ENCODE measurements at regions not wholly inside any gene's neighbourhood (a gene's known extent, or its start where the extent isn't known, plus 50 kb on each side); places are given as distances from the start of the nearest gene placed in this dataset.

- TF ChIP-seq, protein P1, sequence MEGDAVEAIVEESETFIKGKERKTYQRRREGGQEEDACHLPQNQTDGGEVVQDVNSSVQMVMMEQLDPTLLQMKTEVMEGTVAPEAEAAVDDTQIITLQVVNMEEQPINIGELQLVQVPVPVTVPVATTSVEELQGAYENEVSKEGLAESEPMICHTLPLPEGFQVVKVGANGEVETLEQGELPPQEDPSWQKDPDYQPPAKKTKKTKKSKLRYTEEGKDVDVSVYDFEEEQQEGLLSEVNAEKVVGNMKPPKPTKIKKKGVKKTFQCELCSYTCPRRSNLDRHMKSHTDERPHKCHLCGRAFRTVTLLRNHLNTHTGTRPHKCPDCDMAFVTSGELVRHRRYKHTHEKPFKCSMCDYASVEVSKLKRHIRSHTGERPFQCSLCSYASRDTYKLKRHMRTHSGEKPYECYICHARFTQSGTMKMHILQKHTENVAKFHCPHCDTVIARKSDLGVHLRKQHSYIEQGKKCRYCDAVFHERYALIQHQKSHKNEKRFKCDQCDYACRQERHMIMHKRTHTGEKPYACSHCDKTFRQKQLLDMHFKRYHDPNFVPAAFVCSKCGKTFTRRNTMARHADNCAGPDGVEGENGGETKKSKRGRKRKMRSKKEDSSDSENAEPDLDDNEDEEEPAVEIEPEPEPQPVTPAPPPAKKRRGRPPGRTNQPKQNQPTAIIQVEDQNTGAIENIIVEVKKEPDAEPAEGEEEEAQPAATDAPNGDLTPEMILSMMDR (IDR thresholded peaks at IDR 0.05) = no peak
- TF ChIP-seq, protein P2, sequence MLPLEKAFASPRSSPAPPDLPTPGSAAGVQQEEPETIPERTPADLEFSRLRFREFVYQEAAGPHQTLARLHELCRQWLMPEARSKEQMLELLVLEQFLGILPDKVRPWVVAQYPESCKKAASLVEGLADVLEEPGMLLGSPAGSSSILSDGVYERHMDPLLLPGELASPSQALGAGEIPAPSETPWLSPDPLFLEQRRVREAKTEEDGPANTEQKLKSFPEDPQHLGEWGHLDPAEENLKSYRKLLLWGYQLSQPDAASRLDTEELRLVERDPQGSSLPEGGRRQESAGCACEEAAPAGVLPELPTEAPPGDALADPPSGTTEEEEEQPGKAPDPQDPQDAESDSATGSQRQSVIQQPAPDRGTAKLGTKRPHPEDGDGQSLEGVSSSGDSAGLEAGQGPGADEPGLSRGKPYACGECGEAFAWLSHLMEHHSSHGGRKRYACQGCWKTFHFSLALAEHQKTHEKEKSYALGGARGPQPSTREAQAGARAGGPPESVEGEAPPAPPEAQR (CRISPR knock-in tag; IDR thresholded peaks at IDR 0.05) = no peak
- TF ChIP-seq ZNF232 (CRISPR knock-in tag; IDR thresholded peaks at IDR 0.05) = no peak
Observed at GRCh38 chr7:101743241-101743994, 74.0 kb upstream of the CUX1 start.
